Kidney (tissue), 13 donors: ENCODE measurements at regions not wholly inside any gene's neighbourhood (a gene's known extent, or its start where the extent isn't known, plus 50 kb on each side); places are given as distances from the start of the nearest gene placed in this dataset.
A peak's percentile ranks its signal among the peaks of the same experiment; 100 is the strongest.

ENCODE experiments used
- DNase-seq, 5 donors: peaks; one replicate each; pipeline ENCODE4 v3.0.0-alpha.2; 2013 to 2020
- FAIRE-seq: peaks from 2 replicates; lab custom pipeline; 2012; peaks lifted over from hg19 to GRCh38; lab: Jason Lieb, UNC
- H3K27ac ChIP-seq, 2 donors: one replicate each; pipeline ENCODE4 v1.7.0; 2013; ENCODE audit warnings: low read depth in 2 of 2, low read length in 2 of 2, inconsistent platforms in 1 of 2
- H3K27me3 ChIP-seq: one replicate; pipeline ENCODE4 v1.7.1; 2013; ENCODE audit warnings: low read length, inconsistent platforms; ENCODE audit not compliant: control insufficient read depth, insufficient read depth
- H3K36me3 ChIP-seq, 3 donors: one replicate each; pipeline versions ENCODE4 v1.7.0 to v1.7.1; 2013; ENCODE audit warnings: low read length in 3 of 3, control low read depth in 1 of 3, inconsistent platforms in 1 of 3; ENCODE audit not compliant: insufficient read depth in 3 of 3, control insufficient read depth in 2 of 3
- H3K4me1 ChIP-seq, 3 donors: one replicate each; pipeline versions ENCODE4 v1.7.0 to v1.7.1; 2013; ENCODE audit warnings: low read length in 3 of 3, inconsistent platforms in 1 of 3, low read depth in 1 of 3; ENCODE audit not compliant: control insufficient read depth in 2 of 3, insufficient read depth in 2 of 3
- H3K4me3 ChIP-seq, 3 donors: one replicate each; pipeline versions ENCODE4 v1.7.0 to v1.8.1; 2013; ENCODE audit warnings: low read length in 3 of 3, control low read depth in 1 of 3, inconsistent platforms in 1 of 3
- H3K9ac ChIP-seq, 3 donors: one replicate each; pipeline versions ENCODE4 v1.7.0 to v1.7.1; 2013; ENCODE audit warnings: low read length in 3 of 3, control low read depth in 1 of 3, inconsistent platforms in 1 of 3
- H3K9me3 ChIP-seq, 3 donors: one replicate each; pipeline versions ENCODE4 v1.7.0 to v1.7.1; 2013; ENCODE audit warnings: low read length in 3 of 3, control low read depth in 1 of 3, inconsistent platforms in 1 of 3; ENCODE audit not compliant: control insufficient read depth in 2 of 3, insufficient read depth in 1 of 3
- CTCF ChIP-seq: IDR thresholded peaks from 3 replicates; pipeline ENCODE4 v1.5.1; 2012; ENCODE audit warnings: mild to moderate bottlenecking, moderate library complexity, borderline replicate concordance; ENCODE audit not compliant: insufficient read depth; ENCODE audit errors: extremely low read depth
- intact Hi-C: fragments of 100-400 bp; cut with DNase I; formaldehyde crosslinking; loops from one replicate; pipeline ENCODE4 v1.11.1; 2022
- donor health status: control.
- donor health status: control.
- donor health status: control.
- donor health status: control.
- donor health status: control.
- donor health status: DM: yes; HTN: yes; CAD: no.
- donor health status: Normal renal cell carcinoma (clear cell type).

DNA sequence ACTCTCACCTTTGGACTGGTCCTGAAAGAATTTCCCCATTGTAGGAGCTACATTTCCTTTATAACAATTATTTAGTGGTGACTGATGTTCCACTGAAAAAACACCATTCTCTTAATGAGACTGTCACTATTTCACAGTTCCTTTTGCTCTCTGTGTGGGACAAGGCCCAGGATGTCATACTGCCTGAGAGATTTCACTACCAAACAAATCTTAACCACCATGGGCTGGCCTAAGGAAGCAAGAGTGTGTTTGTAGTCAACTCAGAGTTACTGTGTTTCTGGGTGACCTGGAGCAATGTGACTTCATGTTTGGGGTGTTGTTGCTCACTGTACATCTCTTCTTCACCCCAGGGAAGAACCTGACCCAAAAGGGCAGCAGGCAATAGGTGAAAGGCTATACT lies 50.1 kb upstream of the ZNF608 start:
- Histone ChIP-seq H3K27me3 (no peaks in the 10 kb centered on the region), H3K4me3 (no peak overlapping the region), H3K4me1 (peaks cover 0 to under 1% (median 0%) of the 10 kb centered on the region in 3 donors), H3K9ac (no peak overlapping the region), H3K36me3 (no peaks in the 10 kb centered on the region), H3K9me3 (no peaks in the 10 kb centered on the region), H3K27ac (no peak overlapping the region)
- DNase-seq (no peak), FAIRE-seq (no peak)
- no peak for TF ChIP-seq CTCF
- intact Hi-C loops: no loop called here

- H3K4me3 ChIP-seq: no peak overlapping the region
- TF ChIP-seq CTCF: no peak
Measured at GRCh38 chr5:124797665-124798087, 51.2 kb upstream of the ZNF608 start.

DNA sequence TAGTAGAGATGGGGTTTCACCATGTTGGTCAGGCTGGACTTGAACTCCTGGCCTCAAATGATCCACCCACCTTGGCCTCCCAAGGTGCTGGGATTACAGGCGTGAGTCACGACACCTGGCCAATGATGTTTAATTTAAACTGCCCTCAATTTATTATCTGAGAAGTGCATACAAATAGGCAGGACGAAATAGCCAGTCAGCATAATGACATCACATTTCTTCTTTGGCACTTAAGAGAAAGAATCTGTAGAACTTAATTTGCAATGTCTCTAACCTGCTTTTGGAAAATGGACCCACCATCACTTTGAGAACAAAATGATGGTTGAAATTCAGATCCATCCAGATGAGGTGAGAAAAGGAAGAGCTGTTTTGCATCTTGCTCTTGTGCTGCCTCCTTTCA lies 52.5 kb upstream of the ZNF608 start:
- intact Hi-C loops: no loop called here
- H3K9me3 ChIP-seq: no peaks in the 10 kb centered on the region
- no peak overlapping the region for H3K4me3 ChIP-seq
- no peak overlapping the region for H3K9ac ChIP-seq
- FAIRE-seq (no peak), DNase-seq (no peak)
- no peak overlapping the region for H3K27ac ChIP-seq
- no peak for TF ChIP-seq CTCF
- no peaks in the 10 kb centered on the region for H3K36me3 ChIP-seq
- H3K4me1 ChIP-seq: no peaks in the 10 kb centered on the region
- H3K27me3 ChIP-seq: no peaks in the 10 kb centered on the region

More at GRCh38 chr5:124797665-124798087, 51.2 kb upstream of the ZNF608 start:
- FAIRE-seq (no peak), DNase-seq (no peak)
- no peak overlapping the region for H3K9ac ChIP-seq
- no peaks in the 10 kb centered on the region for H3K4me1 ChIP-seq
- H3K27me3 ChIP-seq: no peaks in the 10 kb centered on the region
- no peak overlapping the region for H3K27ac ChIP-seq
- H3K9me3 ChIP-seq: no peaks in the 10 kb centered on the region
- intact Hi-C loops: no loop called here
- no peaks in the 10 kb centered on the region for H3K36me3 ChIP-seq

- Histone ChIP-seq H3K9me3 (no peaks in the 10 kb centered on the region), H3K4me3 (no peak overlapping the region), H3K27me3 (no peaks in the 10 kb centered on the region), H3K36me3 (no peaks in the 10 kb centered on the region), H3K4me1 (peaks cover 0 to 4% (median under 1%) of the 10 kb centered on the region in 3 donors), H3K9ac (no peak overlapping the region), H3K27ac (no peak overlapping the region)
- DNase-seq: peak in 1 of 5 donors; percentile 62
- intact Hi-C loops: no loop called here
- TF ChIP-seq CTCF: no peak
- no peak for FAIRE-seq
Measured at GRCh38 chr5:124801551-124801950, 55.1 kb upstream of the ZNF608 start.
